GM23338 (cell line): ENCODE measurements at regions not wholly inside any gene's neighbourhood (a gene's known extent, or its start where the extent isn't known, plus 50 kb on each side); places are given as distances from the start of the nearest gene placed in this dataset.

Experiments
- ATAC-seq: fragments of 200-7000 bp; cut with Tn5 transposase; 3 replicates; pipeline ENCODE4 v1.9.1; 2020
- DNase-seq: peaks from one replicate; pipeline ENCODE4 v3.0.0-alpha.2; 2015; ENCODE audit warnings: low spot score
- H2AFZ ChIP-seq: fragments of 200-600 bp; sonication (generic); 2 replicates; pipeline ENCODE4 v1.8.0; 2016; ENCODE audit warnings: antibody characterized with exemption, mild to moderate bottlenecking, moderate library complexity
- H3F3A ChIP-seq: fragments of 200-600 bp; sonication (generic); replicated peaks from 2 replicates; pipeline ENCODE4 v1.8.0; 2017; ENCODE audit warnings: antibody characterized with exemption, mixed run types, low read depth
- H3K27ac ChIP-seq: fragments of 200-600 bp; sonication (generic); 2 replicates; pipeline ENCODE4 v1.6.1; 2016; ENCODE audit warnings: low read depth
- H3K27me3 ChIP-seq: fragments of 200-600 bp; sonication (generic); 2 replicates; pipeline ENCODE4 v1.8.0; 2016; ENCODE audit warnings: mild to moderate bottlenecking, mixed run types, moderate library complexity; ENCODE audit not compliant: insufficient read depth
- H3K36me3 ChIP-seq: fragments of 200-600 bp; sonication (generic); 2 replicates; pipeline ENCODE4 v1.8.0; 2016; ENCODE audit warnings: mild to moderate bottlenecking; ENCODE audit not compliant: insufficient read depth
- H3K4me1 ChIP-seq: fragments of 200-600 bp; sonication (generic); 2 replicates; pipeline ENCODE4 v1.8.0; 2016; ENCODE audit warnings: mild to moderate bottlenecking, moderate library complexity; ENCODE audit not compliant: insufficient read depth
- H3K4me2 ChIP-seq: fragments of 200-600 bp; sonication (generic); 2 replicates; pipeline ENCODE4 v1.7.1; 2017; ENCODE audit warnings: mixed run types
- H3K4me3 ChIP-seq: fragments of 200-600 bp; sonication (generic); 2 replicates; pipeline ENCODE4 v1.6.1; 2016; ENCODE audit warnings: mixed run types
- H3K79me2 ChIP-seq: fragments of 200-600 bp; sonication (generic); replicated peaks from 2 replicates; pipeline ENCODE4 v1.8.0; 2017; ENCODE audit warnings: mild to moderate bottlenecking; ENCODE audit not compliant: insufficient read depth
- H3K9me2 ChIP-seq: fragments of 200-600 bp; sonication (generic); 2 replicates; pipeline ENCODE4 v1.8.0; 2017; ENCODE audit not compliant: insufficient read depth
- H4K20me1 ChIP-seq: fragments of 200-600 bp; sonication (generic); replicated peaks from 2 replicates; pipeline ENCODE4 v1.8.0; 2017; ENCODE audit warnings: mild to moderate bottlenecking; ENCODE audit not compliant: insufficient read depth
- H3K27ac Mint-ChIP-seq: 2 replicates; pipeline ENCODE4 v1.8.0; 2020; ENCODE audit warnings: inconsistent platforms, mild to moderate bottlenecking, moderate library complexity, mixed read lengths
- H3K27me3 Mint-ChIP-seq: 3 replicates; pipeline ENCODE4 v1.8.0; 2022; ENCODE audit warnings: low read depth, mild to moderate bottlenecking, moderate library complexity, mixed read lengths, inconsistent platforms; ENCODE audit not compliant: insufficient read depth, poor library complexity
- H3K36me3 Mint-ChIP-seq: 3 replicates; pipeline ENCODE4 v1.8.0; 2021; ENCODE audit warnings: low read depth, mild to moderate bottlenecking, inconsistent platforms, moderate library complexity, mixed read lengths
- H3K4me1 Mint-ChIP-seq: 3 replicates; pipeline ENCODE4 v1.8.0; 2020; ENCODE audit warnings: mild to moderate bottlenecking, inconsistent platforms, mixed read lengths
- H3K4me3 Mint-ChIP-seq: 3 replicates; pipeline ENCODE4 v1.8.0; 2021; ENCODE audit warnings: moderate library complexity, mild to moderate bottlenecking, inconsistent platforms, mixed read lengths
- H3K9me3 Mint-ChIP-seq: 3 replicates; pipeline ENCODE4 v1.8.0; 2020; ENCODE audit warnings: moderate library complexity, mild to moderate bottlenecking, inconsistent platforms, mixed read lengths
- EZH2 ChIP-seq: fragments of 200-600 bp; sonication (generic); IDR thresholded peaks from one replicate; pipeline ENCODE4 v1.8.0; 2017; ENCODE audit warnings: antibody characterized with exemption, mild to moderate bottlenecking, low read depth; ENCODE audit not compliant: unreplicated experiment
- JUNB ChIP-seq: IDR thresholded peaks from one replicate; pipeline ENCODE4 v1.6.1; 2016; ENCODE audit warnings: antibody characterized with exemption; ENCODE audit not compliant: unreplicated experiment
- NANOG ChIP-seq: IDR thresholded peaks from 2 replicates; pipeline ENCODE4 v1.6.1; 2016; ENCODE audit warnings: antibody characterized with exemption, borderline replicate concordance
- POLR2AphosphoS5 ChIP-seq: IDR thresholded peaks from 2 replicates; pipeline ENCODE4 v1.6.1; 2016; ENCODE audit warnings: antibody characterized with exemption, low read depth
- REST ChIP-seq: IDR thresholded peaks from one replicate; pipeline ENCODE4 v1.6.1; 2018; ENCODE audit warnings: antibody characterized with exemption; ENCODE audit not compliant: unreplicated experiment
- ZNF114 ChIP-seq: fragments of 250-450 bp; sonication (Bioruptor Pico); IDR thresholded peaks from 2 replicates; pipeline ENCODE4 v1.5.0; 2020; ENCODE audit warnings: mild to moderate bottlenecking, moderate library complexity
- ZNF462 ChIP-seq: fragments of 250-450 bp; sonication (Bioruptor Pico); IDR thresholded peaks from 2 replicates; pipeline ENCODE4 v1.5.0; 2020; ENCODE audit warnings: mild to moderate bottlenecking, moderate library complexity

GRCh38 chr2:16151651-16152050 lies 211.3 kb downstream of the MYCN start:
- Mint-ChIP-seq H3K36me3 (no peaks in the 10 kb centered on the region), H3K4me1 (no peaks in the 10 kb centered on the region), H3K27me3 (peaks cover 6% of the 10 kb centered on the region), H3K4me3 (no peak overlapping the region), H3K9me3 (no peaks in the 10 kb centered on the region), H3K27ac (no peak overlapping the region)
- Histone ChIP-seq H3K4me2 (no peak overlapping the region), H3K9me2 (peaks cover 7% of the 10 kb centered on the region; the same call in 1 of the 2 replicates), H3K36me3 (no peaks in the 10 kb centered on the region), H3K4me1 (no peaks in the 10 kb centered on the region), H3F3A (0 out of 2 replicates have a peak, but pooled peaks cover 4% of the 10 kb centered on the region), H3K27ac (no peak overlapping the region), H2AFZ (no peak overlapping the region; the same call in 1 of the 2 replicates), H4K20me1 (no peaks in the 10 kb centered on the region), H3K79me2 (no peaks in the 10 kb centered on the region), H3K4me3 (no peak overlapping the region), H3K27me3 (no peaks in the 10 kb centered on the region)
- ATAC-seq (no peak), DNase-seq (no peak)
- TF ChIP-seq REST (no peak), NANOG (no peak), JUNB (no peak), ZNF462 (CRISPR knock-in tag) (no peak), EZH2 (no peak), POLR2AphosphoS5 (no peak), ZNF114 (CRISPR knock-in tag) (no peak)
